IMR-90 (cell line): ENCODE measurements at regions not wholly inside any gene's neighbourhood (a gene's known extent, or its start where the extent isn't known, plus 50 kb on each side); places are given as distances from the start of the nearest gene placed in this dataset.

ENCODE experiments used
- ATAC-seq: fragments of 200-7000 bp; cut with Tn5 transposase; 2 replicates; pipeline ENCODE4 v1.9.1; 2020; ENCODE audit warnings: low read depth, mild to moderate bottlenecking, moderate library complexity
- BruUV-seq: library from RNA; stranded (reverse); fragments of 400-500 nt; replicated peaks from 2 replicates; lab custom pipeline; 2021; lab: Mats Ljungman, UMichigan
- CTCF ChIA-PET: fragments of 300-600 bp; formaldehyde crosslinking; extraction: SDS; loops from one replicate; lab custom pipeline; 2021; ENCODE audit warnings: antibody characterized with exemption; lab: Yijun Ruan, JAX
- POLR2A ChIA-PET: fragments of 300-600 bp; sonication (Branson Sonifier 250); formaldehyde crosslinking; loops from one replicate; lab custom pipeline; 2022; ENCODE audit warnings: antibody characterized with exemption; ENCODE audit not compliant: unreplicated experiment; lab: Charles Lee
- DNase-seq: peaks from one replicate; pipeline ENCODE4 v3.0.0; 2013
- H2AFZ ChIP-seq: replicated peaks from 2 replicates; pipeline ENCODE3; 2013; ENCODE audit warnings: low read length, mild to moderate bottlenecking; ENCODE audit not compliant: poor library complexity
- H2AK5ac ChIP-seq: 2 replicates; pipeline ENCODE4 v1.6.1; 2013; ENCODE audit warnings: low read depth, low read length, inconsistent platforms
- H2AK9ac ChIP-seq: replicated peaks from 2 replicates; pipeline ENCODE3; 2013; ENCODE audit warnings: mild to moderate bottlenecking, low read depth, low read length, moderate library complexity; ENCODE audit not compliant: poor library complexity
- H2BK120ac ChIP-seq: 2 replicates; pipeline ENCODE4 v1.6.1; 2013; ENCODE audit warnings: low read depth, low read length, inconsistent platforms
- H2BK15ac ChIP-seq: 3 replicates; pipeline ENCODE4 v1.6.1; 2013; ENCODE audit warnings: low read depth, low read length, inconsistent platforms
- H2BK20ac ChIP-seq: 2 replicates; pipeline ENCODE4 v1.6.1; 2013; ENCODE audit warnings: low read depth, mild to moderate bottlenecking, inconsistent platforms, low read length, moderate library complexity
- H2BK5ac ChIP-seq: 2 replicates; pipeline ENCODE4 v1.6.1; 2013; ENCODE audit warnings: mild to moderate bottlenecking, low read depth, low read length, inconsistent platforms; ENCODE audit not compliant: poor library complexity, severe bottlenecking
- H3K14ac ChIP-seq: replicated peaks from 2 replicates; pipeline ENCODE4 v1.6.1; 2013; ENCODE audit warnings: low read depth, low read length, inconsistent platforms
- H3K18ac ChIP-seq: 2 replicates; pipeline ENCODE4 v1.6.1; 2013; ENCODE audit warnings: low read depth, low read length, control low read depth
- H3K23ac ChIP-seq: 2 replicates; pipeline ENCODE4 v1.6.1; 2013; ENCODE audit warnings: low read depth, low read length, inconsistent platforms
- H3K27ac ChIP-seq: 2 replicates; pipeline ENCODE4 v1.5.1; 2013; ENCODE audit warnings: mild to moderate bottlenecking, control low read depth, low read length; ENCODE audit not compliant: insufficient read depth
- H3K27me3 ChIP-seq: 2 replicates; pipeline ENCODE4 v1.6.1; 2013; ENCODE audit warnings: low read length; ENCODE audit not compliant: control insufficient read depth, insufficient read depth
- H3K36me3 ChIP-seq: 2 replicates; pipeline ENCODE4 v1.6.1; 2013; ENCODE audit warnings: low read length, mixed read lengths; ENCODE audit not compliant: control insufficient read depth, insufficient read depth
- H3K4ac ChIP-seq: 2 replicates; pipeline ENCODE4 v1.6.1; 2013; ENCODE audit warnings: low read depth, low read length, inconsistent platforms
- H3K4me1 ChIP-seq: 2 replicates; pipeline ENCODE4 v1.6.1; 2013; ENCODE audit warnings: low read length, mixed read lengths; ENCODE audit not compliant: control insufficient read depth, insufficient read depth
- H3K4me2 ChIP-seq: 2 replicates; pipeline ENCODE4 v1.6.1; 2013; ENCODE audit warnings: low read depth, mild to moderate bottlenecking, control low read depth, low read length, moderate library complexity
- H3K4me3 ChIP-seq: 2 replicates; pipeline ENCODE4 v1.5.1; 2013; ENCODE audit warnings: low read depth, mild to moderate bottlenecking, control low read depth, low read length, moderate library complexity; ENCODE audit not compliant: insufficient read depth
- H3K56ac ChIP-seq: 2 replicates; pipeline ENCODE4 v1.6.1; 2013; ENCODE audit warnings: low read length, inconsistent platforms; ENCODE audit not compliant: insufficient read depth; ENCODE audit errors: extremely low read depth
- H3K79me1 ChIP-seq, 2 experiments: 2 replicates each; pipeline ENCODE4 v1.6.1; 2013; ENCODE audit warnings: low read length in 2 of 2, inconsistent platforms in 1 of 2, low read depth in 1 of 2
- H3K9ac ChIP-seq: 2 replicates; pipeline ENCODE4 v1.6.1; 2013; ENCODE audit warnings: low read depth, low read length, control low read depth
- H3K9me1 ChIP-seq: 2 replicates; pipeline ENCODE4 v1.6.1; 2013; ENCODE audit warnings: low read length, inconsistent platforms; ENCODE audit not compliant: insufficient read depth
- H3K9me3 ChIP-seq: 2 replicates; pipeline ENCODE4 v1.6.1; 2013; ENCODE audit warnings: low read length; ENCODE audit not compliant: control insufficient read depth, insufficient read depth
- H4K20me1 ChIP-seq: 2 replicates; pipeline ENCODE4 v1.6.1; 2013; ENCODE audit warnings: low read length, inconsistent platforms; ENCODE audit not compliant: insufficient read depth
- H4K5ac ChIP-seq: 2 replicates; pipeline ENCODE4 v1.6.1; 2013; ENCODE audit warnings: mild to moderate bottlenecking, low read depth, low read length, control low read depth
- H4K8ac ChIP-seq, 2 experiments: 2 replicates each; pipeline ENCODE4 v1.6.1; 2013; ENCODE audit warnings: low read depth in 2 of 2, low read length in 2 of 2, control low read depth in 1 of 2, inconsistent platforms in 1 of 2
- H4K91ac ChIP-seq: 2 replicates; pipeline ENCODE4 v1.6.1; 2013; ENCODE audit warnings: low read depth, low read length, inconsistent platforms; ENCODE audit not compliant: insufficient read depth
- BHLHE40 ChIP-seq: fragments of 150-350 bp; IDR thresholded peaks from 2 replicates; pipeline ENCODE4 v1.6.1; 2016; ENCODE audit warnings: mild to moderate bottlenecking, low read depth, low read length
- CEBPB ChIP-seq: IDR thresholded peaks from 2 replicates; pipeline ENCODE4 v1.6.1; 2012; ENCODE audit warnings: low read depth, low read length, improper control_type of control experiment
- CHD1 ChIP-seq: IDR thresholded peaks from 2 replicates; pipeline ENCODE4 v1.6.1; 2012; ENCODE audit warnings: low read depth, low read length, improper control_type of control experiment
- CTCF ChIP-seq: conservative IDR thresholded peaks from 2 replicates; pipeline ENCODE4 v1.5.1; 2012; ENCODE audit warnings: mild to moderate bottlenecking, low read depth, low read length, improper control_type of control experiment
- ELK1 ChIP-seq: fragments of 150-350 bp; IDR thresholded peaks from 2 replicates; pipeline ENCODE4 v1.6.1; 2016; ENCODE audit warnings: low read depth, mild to moderate bottlenecking, low read length, moderate library complexity, borderline replicate concordance
- FOS ChIP-seq: fragments of 150-350 bp; IDR thresholded peaks from 2 replicates; pipeline ENCODE4 v1.6.1; 2016; ENCODE audit warnings: low read depth, low read length
- MAFK ChIP-seq: IDR thresholded peaks from 2 replicates; pipeline ENCODE4 v1.6.1; 2012; ENCODE audit warnings: low read depth, low read length, improper control_type of control experiment
- MAZ ChIP-seq: IDR thresholded peaks from 2 replicates; pipeline ENCODE4 v1.6.1; 2012; ENCODE audit warnings: low read depth, mild to moderate bottlenecking, low read length, improper control_type of control experiment, moderate library complexity, borderline replicate concordance
- MXI1 ChIP-seq: IDR thresholded peaks from 2 replicates; pipeline ENCODE4 v1.6.1; 2012; ENCODE audit warnings: low read depth, mild to moderate bottlenecking, low read length, moderate library complexity, borderline replicate concordance
- NFE2L2 ChIP-seq: fragments of 150-350 bp; IDR thresholded peaks from 2 replicates; pipeline ENCODE4 v1.6.1; 2016; ENCODE audit warnings: low read depth, mild to moderate bottlenecking, low read length
- POLR2A ChIP-seq: IDR thresholded peaks from 2 replicates; pipeline ENCODE4 v1.6.1; 2012; ENCODE audit warnings: mild to moderate bottlenecking, low read depth, low read length
- RAD21 ChIP-seq: IDR thresholded peaks from 2 replicates; pipeline ENCODE4 v1.6.1; 2012; ENCODE audit warnings: low read length, improper control_type of control experiment
- RCOR1 ChIP-seq: IDR thresholded peaks from 2 replicates; pipeline ENCODE4 v1.6.1; 2012; ENCODE audit warnings: mild to moderate bottlenecking, low read length, improper control_type of control experiment; ENCODE audit not compliant: insufficient replicate concordance
- RFX5 ChIP-seq: IDR thresholded peaks from 2 replicates; pipeline ENCODE4 v1.8.0; 2012; ENCODE audit warnings: low read depth, mild to moderate bottlenecking, low read length, moderate library complexity
- SMC3 ChIP-seq: fragments of 150-350 bp; IDR thresholded peaks from 2 replicates; pipeline ENCODE4 v1.6.1; 2016; ENCODE audit warnings: low read depth, mild to moderate bottlenecking, antibody characterized with exemption, low read length, moderate library complexity
- WGBS, 2 experiments: methylation state at CpG; one replicate each; pipeline versions ENCODE4 v1.1.5 to v1.1.7; 2013; ENCODE audit warnings: missing lambda C conversion rate in 2 of 2; ENCODE audit not compliant: insufficient read length in 1 of 2; ENCODE audit errors: extremely low coverage in 2 of 2; 5-methylcytosine and 5-hydroxymethylcytosine counted together
- dilution Hi-C: fragments of 300-500 bp; cut with HindIII; formaldehyde crosslinking; loops from one replicate; pipeline ENCODE4 v1.14.3; 2018; ENCODE audit warnings: low sequenced_read_pairs; ENCODE audit not compliant: unreplicated experiment
- in situ Hi-C: fragments of 300-500 bp; cut with MboI; formaldehyde crosslinking; loops from 3 replicates; pipeline ENCODE4 v1.14.3; 2019; ENCODE audit warnings: low sequenced_read_pairs, inconsistent platforms, mixed read lengths
- intact Hi-C: fragments of 100-400 bp; cut with micrococcal nuclease; formaldehyde crosslinking; loops from 2 replicates; pipeline ENCODE4 v1.10.0; 2022
- TF ChIP-seq, protein P1 (sequence below): fragments of 150-350 bp; IDR thresholded peaks from 2 replicates; pipeline ENCODE4 v1.6.1; 2017; ENCODE audit warnings: mild to moderate bottlenecking, antibody characterized with exemption, low read length, low read depth

- Histone ChIP-seq H3K4me1 (no peaks in the 10 kb centered on the region), H4K20me1 (no peaks in the 10 kb centered on the region), H3K4me2 (no peak overlapping the region), H2BK20ac (no peak overlapping the region), H2BK120ac (no peak overlapping the region), H3K9me3 (no peaks in the 10 kb centered on the region), H3K36me3 (no peaks in the 10 kb centered on the region), H2BK15ac (no peak overlapping the region), H3K9ac (no peak overlapping the region), H3K14ac (no peak overlapping the region), H3K4ac (no peak overlapping the region), H3K79me1 (no peaks in the 10 kb centered on the region), H3K27me3 (no peaks in the 10 kb centered on the region), H2AK9ac (no peak overlapping the region), H3K18ac (no peak overlapping the region), H2AK5ac (no peak overlapping the region), H3K9me1 (no peaks in the 10 kb centered on the region), H3K4me3 (no peak overlapping the region), H3K23ac (no peak overlapping the region), H4K91ac (no peak overlapping the region), H4K5ac (no peak overlapping the region), H3K56ac (no peak overlapping the region), H2BK5ac (no peak overlapping the region), H3K27ac (no peak overlapping the region), H4K8ac (no peak overlapping the region), H2AFZ (no peak overlapping the region)
- intact Hi-C loops = no loop called here
- in situ Hi-C loops = no loop called here
- ChIA-PET CTCF (interaction anchor here (1.5 kb wide), 1 partner anchor 11 kb away, joined by 8 read pairs; no protein-coding TSS in a partner anchor), POLR2A (interaction anchor here (0.6 kb wide), 1 partner anchor 15 kb away, joined by 4 read pairs; no protein-coding TSS in a partner anchor)
- TF ChIP-seq MAZ (no peak), NFE2L2 (no peak), MAFK (no peak), CEBPB (no peak), SMC3 (no peak), RFX5 (no peak), POLR2A (no peak), ELK1 (no peak), CHD1 (no peak), MXI1 (no peak), FOS (no peak), RAD21 (no peak), CTCF (no peak), BHLHE40 (no peak), RCOR1 (no peak)
- TF ChIP-seq, protein P1, sequence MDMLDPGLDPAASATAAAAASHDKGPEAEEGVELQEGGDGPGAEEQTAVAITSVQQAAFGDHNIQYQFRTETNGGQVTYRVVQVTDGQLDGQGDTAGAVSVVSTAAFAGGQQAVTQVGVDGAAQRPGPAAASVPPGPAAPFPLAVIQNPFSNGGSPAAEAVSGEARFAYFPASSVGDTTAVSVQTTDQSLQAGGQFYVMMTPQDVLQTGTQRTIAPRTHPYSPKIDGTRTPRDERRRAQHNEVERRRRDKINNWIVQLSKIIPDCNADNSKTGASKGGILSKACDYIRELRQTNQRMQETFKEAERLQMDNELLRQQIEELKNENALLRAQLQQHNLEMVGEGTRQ = no peak
- dilution Hi-C loops = no loop called here
- no TSS peak for BruUV-seq
- no CpG with 5 or more reads among the region's 4 CpGs for WGBS, 2 experiments
- no peak for DNase-seq
- ATAC-seq = no peak
Measured at GRCh38 chr5:87791869-87792268, 379.1 kb upstream of the CCNH start.
